PC-3 (cell line): ENCODE measurements at regions not wholly inside any gene's neighbourhood (a gene's known extent, or its start where the extent isn't known, plus 50 kb on each side); places are given as distances from the start of the nearest gene placed in this dataset.
"Not testable (repeated sequence)": the region's sequence is repeated elsewhere in the genome, so short reads cannot be mapped to it uniquely, and the experiment has no call there.

Source experiments
- ATAC-seq: fragments of 200-7000 bp; cut with Tn5 transposase; 2 replicates; pipeline ENCODE4 v1.9.1; 2020; ENCODE audit warnings: mild to moderate bottlenecking, moderate library complexity
- BruUV-seq: library from RNA; stranded (reverse); fragments of 400-500 nt; replicated peaks from 2 replicates; lab custom pipeline; 2021; lab: Mats Ljungman, UMichigan
- CTCF ChIA-PET: fragments of 300-600 bp; sonication (Branson Sonifier 250); formaldehyde crosslinking; loops from one replicate; lab custom pipeline; 2022; ENCODE audit warnings: antibody characterized with exemption; lab: Charles Lee
- POLR2A ChIA-PET: fragments of 300-600 bp; sonication (Branson Sonifier 250); formaldehyde crosslinking; loops from one replicate; lab custom pipeline; 2022; ENCODE audit warnings: antibody characterized with exemption; ENCODE audit not compliant: unreplicated experiment; lab: Charles Lee
- DNase-seq: peaks from one replicate; pipeline ENCODE4 v3.0.0-alpha.2; 2015
- H2AFZ ChIP-seq: fragments of 300-600 bp; sonication (generic); 2 replicates; pipeline ENCODE4 v1.6.0; 2016; ENCODE audit warnings: antibody characterized with exemption, low read length
- H3F3A ChIP-seq: fragments of 300-600 bp; sonication (generic); one replicate; pipeline ENCODE4 v1.6.0; 2017; ENCODE audit warnings: antibody characterized with exemption, low read length, control low read depth, mild to moderate bottlenecking; ENCODE audit not compliant: unreplicated experiment
- H3K27ac ChIP-seq: fragments of 300-600 bp; sonication (generic); 2 replicates; pipeline ENCODE4 v1.5.1; 2016; ENCODE audit warnings: mild to moderate bottlenecking, low read length
- H3K27me3 ChIP-seq: fragments of 300-600 bp; sonication (generic); 2 replicates; pipeline ENCODE4 v1.6.1; 2016; ENCODE audit warnings: low read length, mixed read lengths
- H3K36me3 ChIP-seq: fragments of 300-600 bp; sonication (generic); 2 replicates; pipeline ENCODE4 v1.6.1; 2016; ENCODE audit warnings: low read depth, mixed run types, low read length, mixed read lengths
- H3K4me1 ChIP-seq: fragments of 300-600 bp; sonication (generic); 2 replicates; pipeline ENCODE4 v1.5.1; 2016; ENCODE audit warnings: low read length; ENCODE audit not compliant: insufficient read depth
- H3K4me2 ChIP-seq: fragments of 300-600 bp; sonication (generic); 2 replicates; pipeline ENCODE4 v1.6.0; 2016; ENCODE audit warnings: low read length
- H3K4me3 ChIP-seq: fragments of 300-600 bp; sonication (generic); 2 replicates; pipeline ENCODE4 v1.5.1; 2016; ENCODE audit warnings: mild to moderate bottlenecking, low read length, mixed read lengths
- H3K79me2 ChIP-seq: fragments of 300-600 bp; sonication (generic); 2 replicates; pipeline ENCODE4 v1.6.1; 2017; ENCODE audit warnings: low read length, mixed read lengths
- H3K9ac ChIP-seq: fragments of 300-600 bp; sonication (generic); 2 replicates; pipeline ENCODE4 v1.6.0; 2016; ENCODE audit warnings: mild to moderate bottlenecking, low read length
- H3K9me2 ChIP-seq: fragments of 300-600 bp; sonication (generic); replicated peaks from 2 replicates; pipeline ENCODE4 v1.6.1; 2016; ENCODE audit warnings: mixed run types, low read length, mixed read lengths
- H3K9me3 ChIP-seq: fragments of 300-600 bp; sonication (generic); 2 replicates; pipeline ENCODE4 v1.6.1; 2016; ENCODE audit warnings: low read length, mixed read lengths
- H4K20me1 ChIP-seq: fragments of 300-600 bp; sonication (generic); 2 replicates; pipeline ENCODE4 v1.6.1; 2016; ENCODE audit warnings: low read length, mixed read lengths
- intact Hi-C: fragments of 100-400 bp; cut with micrococcal nuclease; formaldehyde crosslinking; loops from 2 replicates; pipeline ENCODE4 v1.9.0; 2023

- POLR2A ChIA-PET, H3K27ac ChIP-seq, CTCF ChIA-PET, intact Hi-C loops, H3K4me1 ChIP-seq, BruUV-seq, H3K4me2 ChIP-seq, H3K4me3 ChIP-seq, H3F3A ChIP-seq, H2AFZ ChIP-seq, H3K9me3 ChIP-seq, H3K79me2 ChIP-seq, DNase-seq, H3K9ac ChIP-seq, H3K27me3 ChIP-seq, ATAC-seq, H3K36me3 ChIP-seq, H3K9me2 ChIP-seq, H4K20me1 ChIP-seq: not testable (repeated sequence)
Observed at GRCh38 chr16:33913601-33914000, 454.2 kb downstream of the TP53TG3F start.

DNA sequence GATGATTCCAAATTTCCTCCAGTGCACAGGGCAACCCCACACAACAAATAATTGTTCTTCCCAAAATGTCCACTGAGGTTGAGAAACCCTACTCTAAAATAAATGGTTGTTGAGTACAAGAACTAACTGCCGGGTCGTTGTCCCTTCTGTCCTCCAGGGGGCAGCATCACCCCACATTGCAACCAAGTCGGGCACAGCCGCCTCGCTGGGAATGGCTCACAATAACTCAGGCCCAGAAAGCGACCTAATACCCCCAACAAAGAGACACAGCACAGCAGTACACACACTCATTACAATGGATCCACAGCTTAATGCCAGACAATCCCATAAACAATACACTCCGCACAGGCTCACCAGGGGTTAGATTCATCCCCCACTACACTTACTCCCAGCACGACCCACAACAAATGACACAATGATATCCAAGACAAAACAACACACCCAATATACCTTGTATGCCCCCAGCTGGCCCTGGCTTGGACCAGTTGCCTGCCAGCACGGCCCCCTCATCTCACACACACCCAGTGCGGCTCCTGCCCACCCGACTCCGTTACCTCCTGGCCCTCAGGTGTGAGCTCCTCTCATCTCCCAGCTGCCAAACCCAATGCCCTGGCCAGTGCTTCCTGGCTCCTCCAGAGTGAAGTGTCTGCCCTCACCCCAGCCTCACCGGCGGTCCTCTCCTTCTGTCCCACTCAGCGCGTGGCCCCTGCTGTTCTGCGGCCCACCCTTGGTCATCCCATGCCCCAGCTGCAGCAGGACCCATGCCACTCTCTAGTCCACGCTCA is 461.5 kb downstream of the TP53TG3F start:
- ATAC-seq, H3K9ac ChIP-seq, H3K4me3 ChIP-seq, H3K4me1 ChIP-seq, DNase-seq, POLR2A ChIA-PET, H2AFZ ChIP-seq, intact Hi-C loops, H3K9me3 ChIP-seq, CTCF ChIA-PET, H3K27me3 ChIP-seq, H3K9me2 ChIP-seq, H4K20me1 ChIP-seq, H3K27ac ChIP-seq, H3K79me2 ChIP-seq, H3K36me3 ChIP-seq, H3K4me2 ChIP-seq, BruUV-seq, H3F3A ChIP-seq: not testable (repeated sequence)

DNA sequence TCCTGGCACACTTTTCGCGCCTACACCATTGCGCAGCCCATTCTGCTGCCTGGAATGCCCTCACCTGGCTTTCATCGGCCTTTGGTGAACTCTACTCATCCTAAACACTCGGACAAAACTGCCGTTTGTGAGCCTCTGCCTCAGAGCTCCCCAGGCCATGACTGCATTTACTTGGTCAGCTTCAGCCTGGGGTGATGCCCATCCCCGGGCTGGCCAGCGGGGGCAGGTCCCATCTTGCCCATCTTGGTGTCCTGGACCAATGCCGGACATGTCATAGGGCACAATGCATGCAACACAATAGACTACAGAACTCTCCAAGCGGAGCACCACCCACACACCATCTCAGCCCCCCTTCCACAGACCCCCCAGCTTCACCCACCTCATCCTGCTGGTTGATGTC is 463.5 kb downstream of the TP53TG3F start:
- H3K4me3 ChIP-seq, H3K27me3 ChIP-seq, BruUV-seq, H2AFZ ChIP-seq, H3K9ac ChIP-seq, H3K9me3 ChIP-seq, CTCF ChIA-PET, ATAC-seq, H3K36me3 ChIP-seq, H3K4me2 ChIP-seq, H3K9me2 ChIP-seq, POLR2A ChIA-PET, H3K27ac ChIP-seq, intact Hi-C loops, H3K79me2 ChIP-seq, H3F3A ChIP-seq, DNase-seq, H3K4me1 ChIP-seq, H4K20me1 ChIP-seq: not testable (repeated sequence)

DNA sequence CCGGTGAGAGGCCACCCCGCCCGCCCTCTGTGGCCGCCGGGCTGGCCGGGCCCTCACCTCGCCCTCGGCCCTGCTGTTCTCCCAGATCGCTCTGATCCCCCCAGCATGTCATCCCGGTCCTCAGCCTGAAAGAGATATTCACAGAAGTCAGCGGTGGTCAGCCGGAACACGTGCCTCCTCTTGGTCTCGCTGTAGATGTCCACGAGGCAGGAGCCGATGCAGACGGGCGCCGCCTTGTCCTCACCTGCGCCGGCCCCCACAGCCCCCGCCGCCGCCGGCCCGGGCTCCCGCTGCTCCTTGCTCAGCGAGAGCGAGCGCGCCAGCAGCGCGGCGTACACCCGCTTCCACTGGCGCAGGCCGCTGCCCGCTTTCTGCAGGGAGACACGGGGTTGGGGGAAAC is 468.6 kb downstream of the TP53TG3F start:
- H3F3A ChIP-seq, ATAC-seq, POLR2A ChIA-PET, BruUV-seq, H3K27me3 ChIP-seq, H3K9me2 ChIP-seq, H3K9ac ChIP-seq, H3K79me2 ChIP-seq, H2AFZ ChIP-seq, H3K4me1 ChIP-seq, H4K20me1 ChIP-seq, intact Hi-C loops, DNase-seq, H3K4me3 ChIP-seq, H3K9me3 ChIP-seq, H3K36me3 ChIP-seq, CTCF ChIA-PET, H3K27ac ChIP-seq, H3K4me2 ChIP-seq: not testable (repeated sequence)

GRCh38 chr16:33932191-33932590 is 472.8 kb downstream of the TP53TG3F start:
- H2AFZ ChIP-seq, H3K9ac ChIP-seq, H3F3A ChIP-seq, H4K20me1 ChIP-seq, H3K27me3 ChIP-seq, H3K4me2 ChIP-seq, BruUV-seq, H3K36me3 ChIP-seq, H3K27ac ChIP-seq, CTCF ChIA-PET, intact Hi-C loops, H3K4me1 ChIP-seq, H3K9me2 ChIP-seq, ATAC-seq, DNase-seq, H3K4me3 ChIP-seq, H3K79me2 ChIP-seq, POLR2A ChIA-PET, H3K9me3 ChIP-seq: not testable (repeated sequence)

DNA sequence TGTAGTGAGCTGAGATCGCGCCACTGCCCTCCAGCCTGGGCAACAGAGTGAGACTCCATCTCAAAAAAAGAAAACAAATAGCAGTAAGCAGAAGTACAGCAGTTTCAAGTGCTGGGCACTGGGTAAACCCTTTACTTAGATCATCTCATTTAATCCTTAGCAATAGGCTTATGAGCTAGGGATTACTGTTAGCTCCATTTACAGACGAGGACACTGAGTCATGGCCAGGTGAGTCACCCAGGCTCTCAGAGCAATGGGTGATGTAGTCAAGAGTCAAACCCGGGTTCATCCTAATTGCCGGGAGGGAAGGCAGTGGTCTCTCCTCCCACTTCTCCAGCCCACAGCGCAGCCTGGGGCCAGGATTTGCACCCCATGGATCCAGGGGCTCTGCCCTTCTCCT is 473.6 kb downstream of the TP53TG3F start:
- BruUV-seq, H3K9ac ChIP-seq, H3K79me2 ChIP-seq, intact Hi-C loops, H3K9me3 ChIP-seq, H3K4me2 ChIP-seq, H3K36me3 ChIP-seq, POLR2A ChIA-PET, H3F3A ChIP-seq, CTCF ChIA-PET, H3K27me3 ChIP-seq, H2AFZ ChIP-seq, H4K20me1 ChIP-seq, H3K4me1 ChIP-seq, DNase-seq, H3K4me3 ChIP-seq, H3K27ac ChIP-seq, ATAC-seq, H3K9me2 ChIP-seq: not testable (repeated sequence)

GRCh38 chr16:33935766-33936165 is 476.4 kb downstream of the TP53TG3F start:
- H2AFZ ChIP-seq, DNase-seq, H3K4me2 ChIP-seq, H3K36me3 ChIP-seq, H3K4me3 ChIP-seq, H3K27ac ChIP-seq, CTCF ChIA-PET, BruUV-seq, H3K4me1 ChIP-seq, H3F3A ChIP-seq, H3K9me3 ChIP-seq, H3K9ac ChIP-seq, H3K9me2 ChIP-seq, POLR2A ChIA-PET, H3K27me3 ChIP-seq, ATAC-seq, H3K79me2 ChIP-seq, intact Hi-C loops, H4K20me1 ChIP-seq: not testable (repeated sequence)
